Activated CD4-positive, alpha-beta T cell treated with anti-CD3 and anti-CD28 coated beads, Interleukin-2, Interleukin-6, amounts not matched to agents 100 ng/mL and 50 ng/mL, durations not matched to agents 16 hours and 8 hours (primary cell): ENCODE measurements at regions not wholly inside any gene's neighbourhood (a gene's known extent, or its start where the extent isn't known, plus 50 kb on each side); places are given as distances from the start of the nearest gene placed in this dataset.
A peak's percentile ranks its signal among the peaks of the same experiment; 100 is the strongest.

ENCODE experiments used
- DNase-seq: peaks from one replicate; pipeline ENCODE4 v3.0.0-alpha.2; 2020

DNA sequence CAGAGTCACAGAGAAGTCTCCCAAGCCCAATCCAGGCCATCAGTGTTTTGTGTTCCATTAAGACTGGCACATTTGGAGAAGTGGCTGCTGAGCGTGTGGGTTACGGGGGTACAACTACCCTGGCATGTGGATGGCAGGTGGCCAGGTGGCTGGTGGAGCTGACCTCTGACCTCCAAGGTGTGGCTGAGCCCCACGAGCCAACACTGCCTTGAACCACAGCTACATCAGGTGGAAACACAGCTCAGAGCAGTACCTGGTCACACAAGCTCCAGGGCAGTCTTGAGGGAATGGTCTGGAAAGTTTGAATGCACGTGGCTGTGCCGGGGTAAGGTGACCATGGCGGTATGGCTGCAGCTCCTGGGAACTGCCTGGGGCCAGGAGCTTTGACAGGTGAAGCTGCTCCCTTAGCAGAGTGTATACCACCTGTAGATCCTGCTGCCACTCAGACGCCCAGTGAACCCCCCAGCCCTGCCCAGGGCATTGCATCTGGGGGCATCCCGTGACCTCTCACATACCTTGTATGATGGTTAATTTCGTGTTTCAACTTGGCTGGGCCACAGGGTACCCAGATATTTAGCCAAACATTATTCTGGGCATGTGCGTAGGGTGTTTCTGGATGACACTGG lies 207.9 kb downstream of the GADD45G start:
- no peak for DNase-seq

DNA sequence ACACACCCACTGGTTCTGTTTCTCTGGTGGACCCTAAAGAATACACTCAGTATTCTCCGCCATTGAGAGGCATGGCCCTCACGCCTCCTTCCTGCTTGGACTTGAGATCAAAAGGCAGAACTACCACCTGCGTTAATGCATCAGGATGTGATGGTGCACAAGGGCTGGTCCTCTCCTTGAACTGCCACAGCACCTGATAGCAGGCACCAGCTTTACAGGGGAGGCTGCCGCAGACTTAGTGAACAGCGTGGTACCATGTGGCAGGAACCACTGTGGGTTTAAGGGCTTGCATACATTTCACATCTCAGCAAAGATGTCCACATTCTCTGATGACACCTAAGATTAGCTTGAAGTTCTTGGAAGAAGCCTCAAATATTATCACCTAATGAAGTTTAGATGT lies 208.7 kb downstream of the GADD45G start:
- no peak for DNase-seq

DNA sequence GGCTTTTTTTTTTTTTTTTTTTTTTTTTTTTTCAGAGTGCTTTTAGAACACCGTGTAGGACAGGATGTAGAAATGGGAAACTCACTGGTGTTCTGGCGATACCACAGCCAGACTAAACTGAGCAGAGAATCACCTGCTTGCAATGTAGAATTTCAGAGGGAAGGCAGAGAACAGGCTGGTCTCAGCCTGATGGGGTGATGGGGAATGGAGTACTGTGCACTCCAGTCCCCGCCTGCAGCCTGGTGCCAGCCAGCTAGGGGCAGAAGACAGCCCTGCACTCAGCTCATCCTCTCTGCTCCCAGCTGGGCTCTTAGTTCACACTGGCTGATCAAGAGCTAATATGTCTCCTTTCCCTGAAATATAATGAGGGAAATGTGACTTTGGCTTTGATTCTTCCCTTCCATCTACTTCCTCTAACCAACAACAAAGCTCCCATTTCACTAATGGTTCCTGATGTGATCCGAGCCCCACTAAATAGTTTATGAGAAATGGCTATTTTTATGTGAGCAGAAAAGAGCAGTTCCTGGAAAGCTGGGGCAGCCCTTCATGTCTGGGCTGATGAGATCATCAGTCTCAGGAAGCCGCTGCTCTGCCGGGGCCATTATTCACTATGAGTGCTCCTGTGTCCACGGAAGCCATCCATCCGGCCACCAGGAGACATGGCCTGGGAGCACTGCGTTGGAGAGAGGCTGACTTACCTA lies 209.7 kb downstream of the GADD45G start:
- DNase-seq = peak; percentile 6

DNA sequence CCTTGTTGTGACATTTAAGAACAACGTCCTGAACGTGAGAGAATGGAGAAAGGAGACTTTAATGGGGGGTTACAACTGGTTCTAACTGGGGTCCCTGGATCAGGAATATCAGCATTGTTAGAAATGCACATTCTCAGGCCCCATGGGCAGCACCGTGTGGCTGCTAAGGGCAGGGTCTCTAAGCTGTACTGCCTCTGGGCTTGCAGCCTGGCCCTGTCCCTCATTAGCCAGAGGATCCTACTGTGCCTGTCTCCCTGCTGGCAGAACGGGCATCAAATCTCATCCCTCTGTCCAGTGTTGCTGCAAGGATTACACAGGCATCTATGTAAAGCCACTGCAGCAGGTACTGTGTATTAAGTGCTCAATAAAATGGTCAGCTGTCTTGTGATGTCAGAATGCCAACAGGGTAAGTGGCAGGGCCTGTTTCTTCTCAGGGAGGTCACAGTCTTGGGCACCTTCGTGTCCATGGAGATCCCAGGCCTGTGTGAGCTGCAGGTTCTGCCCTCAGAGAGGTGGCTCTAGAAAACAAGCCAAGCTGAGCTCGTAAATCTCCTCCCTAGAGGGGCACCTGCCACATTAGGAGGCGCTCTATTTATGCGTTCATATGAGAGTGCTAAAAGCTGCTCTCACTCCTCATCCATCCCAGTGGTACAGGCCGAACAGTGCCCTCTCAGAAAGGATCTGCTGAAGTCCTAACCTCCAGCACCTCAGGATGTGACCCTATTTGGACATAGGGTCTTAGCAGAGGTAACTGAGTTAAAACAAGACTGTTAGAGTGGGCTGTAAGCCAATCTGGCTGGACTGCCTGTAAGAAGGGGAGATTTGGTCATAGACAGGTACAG lies 210.5 kb downstream of the GADD45G start:
- no peak for DNase-seq

DNA sequence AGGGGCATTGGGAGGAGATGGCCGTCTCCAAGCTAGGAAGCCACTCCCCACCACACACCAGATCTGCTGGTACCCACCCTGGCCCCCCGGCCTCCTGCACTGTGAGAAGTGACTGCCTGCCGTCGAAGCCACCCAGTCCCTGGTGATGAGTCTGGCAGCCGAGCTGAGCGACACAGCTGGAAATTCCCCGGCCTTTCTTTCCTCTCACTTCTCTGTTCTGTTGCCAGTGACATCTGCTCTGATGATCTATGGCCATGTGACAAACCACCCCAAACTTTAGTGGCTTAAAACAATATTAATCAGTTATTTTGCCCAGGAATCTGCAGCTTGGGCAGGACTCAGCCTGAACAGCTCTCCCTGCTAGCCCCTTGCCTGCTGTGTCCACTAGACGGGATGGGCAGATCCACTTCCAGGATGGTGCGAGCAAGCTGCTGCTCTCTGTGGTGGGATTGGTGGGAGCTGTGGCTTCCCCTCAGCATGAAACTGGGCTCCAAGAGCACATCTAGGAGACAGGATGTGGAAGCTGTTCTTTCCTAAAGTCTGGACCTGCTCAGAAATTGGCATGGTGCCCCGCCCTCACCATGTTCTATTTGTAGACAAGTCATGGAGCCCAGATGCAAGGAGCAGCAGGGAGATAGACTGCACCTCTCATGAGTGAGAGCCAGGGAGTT lies 211.2 kb downstream of the GADD45G start:
- DNase-seq = no peak

DNA sequence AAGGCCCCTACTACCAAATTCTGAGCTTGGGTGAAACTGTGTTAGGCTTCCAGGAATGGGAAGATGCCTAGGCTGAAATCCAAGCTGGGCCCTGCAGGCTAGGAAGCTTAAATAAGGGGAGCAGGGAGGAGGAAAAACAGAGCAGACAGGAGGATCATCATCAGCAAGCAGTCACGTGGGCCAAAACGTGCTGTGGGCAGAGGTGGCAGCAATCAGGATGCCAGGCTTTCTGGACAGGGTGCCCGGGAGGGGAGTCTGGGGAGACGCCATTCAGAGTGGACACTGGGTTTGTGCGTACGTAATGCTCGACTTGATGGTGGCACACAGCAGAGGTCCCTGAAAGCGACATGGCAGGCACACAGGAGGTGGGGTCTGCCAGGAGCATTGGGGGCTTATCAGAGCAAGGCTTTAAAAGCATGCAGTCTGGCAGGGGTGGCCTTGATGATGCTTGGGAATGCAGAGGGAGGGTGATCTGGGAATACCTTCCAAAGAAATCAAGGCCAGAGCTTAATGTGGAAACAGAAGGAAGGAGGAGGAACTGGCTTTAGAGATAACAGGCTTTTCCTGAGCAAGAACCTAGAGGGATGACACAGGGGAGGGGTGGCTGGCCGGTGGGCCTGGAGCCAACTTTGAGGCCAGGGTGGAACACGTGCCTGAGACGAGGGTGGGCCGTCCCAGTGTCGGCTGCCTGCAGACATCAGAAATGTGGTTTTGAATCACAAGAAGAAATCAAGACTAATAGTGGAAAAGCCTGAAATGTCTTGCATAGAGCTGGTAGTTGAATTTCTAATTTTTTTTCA lies 212.5 kb downstream of the GADD45G start:
- DNase-seq = no peak

DNA sequence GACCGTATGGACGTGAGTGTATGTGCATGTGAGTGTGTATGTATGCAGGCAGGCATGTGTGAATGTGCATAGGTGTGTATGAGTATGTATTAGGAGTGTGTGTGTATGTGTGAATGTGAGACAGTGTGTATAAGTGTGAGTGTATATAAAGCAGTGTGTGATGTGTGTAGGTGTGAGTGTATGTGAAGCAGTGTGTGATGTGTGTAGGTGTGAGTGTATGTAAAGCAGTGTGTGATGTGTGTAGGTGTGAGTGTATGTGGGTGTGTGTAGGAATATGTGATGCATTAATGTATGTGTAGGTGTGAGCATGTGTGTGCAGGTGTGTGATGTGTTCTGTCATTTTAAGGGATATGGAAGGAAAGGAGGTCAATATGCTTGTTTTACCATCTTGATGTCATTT lies 215.5 kb downstream of the GADD45G start:
- no peak for DNase-seq

DNA sequence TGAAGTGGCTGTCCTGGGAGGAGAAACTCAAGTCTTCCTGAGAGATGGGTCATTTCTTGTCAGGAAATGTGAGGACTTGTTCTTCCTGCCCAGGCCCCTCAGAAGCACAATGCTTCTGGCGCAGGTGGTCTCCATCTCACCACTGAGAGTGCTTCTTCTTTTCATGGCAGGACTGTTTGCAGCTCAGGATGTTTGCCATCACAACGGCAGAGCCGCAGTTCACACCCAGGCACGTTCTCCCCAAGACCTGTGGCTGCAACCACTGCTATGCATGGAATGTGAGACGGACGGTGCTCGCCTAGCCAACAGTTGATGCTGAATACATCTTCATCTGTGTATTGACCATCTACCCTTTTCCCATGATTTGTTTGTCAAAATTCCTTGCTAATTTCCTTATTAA lies 216.3 kb downstream of the GADD45G start:
- DNase-seq = no peak

DNA sequence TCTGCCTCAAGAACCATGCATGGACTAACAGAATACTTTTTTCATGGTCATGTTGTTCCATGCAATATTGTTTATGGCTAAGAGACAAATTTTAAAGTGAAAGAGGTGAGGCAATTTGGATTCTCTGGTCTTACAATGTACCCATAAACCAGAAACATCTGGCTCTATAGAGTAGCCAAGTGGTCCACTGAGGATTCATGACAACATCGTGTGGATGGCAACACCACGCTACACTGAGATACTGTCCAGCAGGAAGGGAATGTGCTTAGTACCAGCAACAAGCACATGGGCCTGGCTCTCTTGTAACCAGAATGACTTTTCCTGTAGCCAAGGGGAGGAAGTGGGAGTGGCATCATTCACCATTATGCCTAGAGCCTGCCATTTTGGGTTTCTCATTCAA lies 218.2 kb downstream of the GADD45G start:
- DNase-seq = no peak

DNA sequence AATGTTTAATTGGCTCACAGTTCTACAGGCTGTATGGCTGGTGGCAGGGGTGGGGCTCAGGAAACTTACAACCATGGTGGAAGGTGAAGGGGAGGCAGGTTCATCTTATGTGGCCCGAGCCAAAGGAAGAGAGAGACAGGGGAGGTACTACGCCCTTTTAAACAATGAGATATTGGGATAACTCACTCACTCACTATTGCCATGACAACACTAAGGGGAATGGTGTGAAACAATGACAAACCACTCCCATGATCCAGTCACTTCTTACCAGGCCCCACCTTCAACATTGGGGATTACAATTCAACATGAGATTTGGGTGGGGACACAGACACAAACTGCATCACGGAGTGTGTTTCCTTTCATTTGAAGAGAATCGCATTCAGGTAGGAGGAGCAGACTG lies 220.9 kb downstream of the GADD45G start:
- no peak for DNase-seq

DNA sequence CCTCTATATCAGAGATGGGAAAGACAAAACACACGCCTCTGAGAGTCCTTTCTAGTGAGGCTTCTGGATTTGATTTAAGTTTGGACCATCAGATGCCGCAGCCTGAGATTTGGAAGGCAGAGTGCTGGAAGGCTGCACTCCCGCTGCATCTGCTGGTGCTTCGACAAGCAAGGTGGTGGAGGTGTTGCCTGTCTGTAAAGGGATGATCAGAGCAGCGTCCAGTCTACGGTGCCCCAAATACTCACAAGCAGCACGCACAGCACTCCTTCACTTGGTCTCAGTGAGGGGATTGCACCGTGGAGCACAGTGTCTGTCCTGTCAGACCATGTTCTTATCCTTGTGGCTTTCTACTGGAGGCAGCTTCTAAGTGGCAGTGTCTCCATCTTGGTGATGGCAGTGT lies 221.4 kb downstream of the GADD45G start:
- no peak for DNase-seq

DNA sequence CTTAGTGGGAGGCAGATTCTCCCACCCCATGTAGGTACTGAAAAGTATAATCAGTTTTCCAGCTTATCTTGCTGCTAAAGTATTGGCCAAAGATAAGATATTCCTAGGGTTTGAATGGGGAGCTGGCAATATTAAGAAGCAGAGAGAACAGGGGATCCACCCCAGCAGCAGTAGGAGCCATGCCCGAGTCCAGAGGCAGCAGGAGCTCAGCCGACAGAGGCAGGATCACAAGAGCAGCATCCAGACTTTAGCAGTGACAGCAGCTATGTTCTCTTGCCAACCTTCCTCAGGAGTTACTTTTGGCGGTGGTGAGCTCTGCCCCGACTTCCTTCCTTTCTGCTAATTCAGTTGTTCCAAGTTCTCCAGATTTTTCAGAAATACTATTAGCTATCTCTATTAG lies 224.5 kb downstream of the GADD45G start:
- no peak for DNase-seq

DNA sequence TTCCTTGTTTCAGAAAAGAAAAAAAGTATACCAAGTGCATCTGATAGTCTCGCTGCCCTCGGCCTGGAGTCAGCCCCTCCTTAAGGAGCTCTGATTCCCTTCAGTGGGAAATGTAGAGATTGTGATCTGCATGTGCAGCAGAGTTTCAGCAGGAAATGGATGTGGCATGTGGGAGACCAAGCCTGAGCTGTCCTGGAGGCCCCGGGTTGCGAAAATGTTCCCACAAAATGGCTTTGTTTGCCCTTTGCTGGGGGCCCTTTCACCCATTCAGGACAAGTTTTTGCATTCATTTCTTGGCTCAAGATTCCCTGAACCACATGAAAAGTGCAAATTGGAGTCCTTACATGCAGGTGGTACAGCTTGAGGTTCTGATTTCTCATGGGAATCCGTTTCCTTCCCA lies 230.9 kb downstream of the GADD45G start:
- DNase-seq = no peak

DNA sequence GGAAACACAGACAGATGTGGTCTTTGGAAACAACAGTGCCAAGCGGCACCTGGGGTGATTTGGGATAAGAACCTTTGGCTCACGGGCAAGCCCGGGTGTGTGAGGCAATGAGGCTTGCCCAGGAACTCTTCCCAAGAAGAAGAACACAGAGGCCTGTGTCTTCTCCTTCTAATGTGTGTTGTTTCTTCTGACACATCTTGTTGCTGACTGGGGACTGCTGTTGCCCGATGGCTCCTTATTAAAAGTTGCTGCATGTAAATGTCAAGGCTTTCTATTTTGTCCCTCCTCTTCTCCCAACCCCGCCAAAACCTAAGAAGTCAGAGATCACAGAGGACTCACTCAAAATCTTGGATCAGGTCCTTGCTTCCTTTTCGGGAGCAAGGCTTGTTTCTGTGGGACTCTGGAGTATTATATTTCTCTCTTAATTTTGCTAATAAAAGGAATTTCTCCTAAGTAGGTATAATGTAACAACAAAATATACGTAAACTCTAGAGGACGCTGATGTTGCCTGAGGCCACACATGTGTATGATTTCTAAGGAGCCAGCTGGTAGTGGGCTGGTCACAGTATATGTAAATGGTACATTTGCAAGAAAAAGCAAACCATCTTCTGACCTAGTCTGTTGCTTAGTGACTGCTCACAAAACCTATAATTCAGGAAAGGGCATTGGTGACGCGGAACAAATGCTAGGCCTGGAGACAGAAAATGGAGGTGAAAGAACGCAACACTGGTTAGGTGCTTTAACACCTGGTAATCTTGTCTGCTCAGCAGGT lies 232.5 kb downstream of the GADD45G start:
- no peak for DNase-seq

DNA sequence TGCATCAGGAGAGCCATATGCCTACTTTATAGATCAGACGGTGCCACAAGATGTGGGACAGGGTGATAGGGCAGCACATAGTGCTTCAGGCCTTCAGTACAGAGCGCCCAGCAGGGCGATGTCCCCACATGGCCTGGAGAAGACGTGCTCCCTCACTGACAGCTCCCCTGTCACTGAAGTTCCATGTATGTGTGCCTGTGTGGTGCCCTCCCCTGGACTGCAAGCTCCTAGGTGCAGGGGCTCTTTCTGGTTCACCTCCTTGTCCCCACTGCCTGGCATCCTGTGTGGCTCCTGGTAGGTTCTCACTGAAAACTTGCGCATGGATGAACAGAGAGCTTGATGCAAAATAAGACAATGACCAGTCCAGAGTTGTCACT lies 233.1 kb downstream of the GADD45G start:
- DNase-seq = no peak

DNA sequence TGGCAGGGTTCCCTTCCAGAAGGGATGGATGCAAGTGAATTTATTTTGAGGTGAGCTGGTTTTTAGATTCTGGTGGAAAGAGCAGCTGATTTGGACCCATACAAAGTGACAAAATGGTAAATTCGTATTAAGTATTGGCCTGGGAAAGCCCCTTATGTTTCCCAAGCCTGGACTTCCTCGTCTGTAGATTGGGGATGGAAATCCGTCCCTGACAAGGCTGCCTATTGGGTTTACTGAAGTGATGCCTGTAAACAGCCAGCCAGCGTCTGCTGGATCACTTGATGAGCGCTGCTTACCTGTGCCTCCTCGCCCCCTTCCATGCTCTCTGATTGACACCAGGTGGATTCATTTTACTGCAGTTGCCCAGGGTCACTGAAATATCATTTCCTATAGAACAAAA lies 233.8 kb downstream of the GADD45G start:
- DNase-seq = no peak

DNA sequence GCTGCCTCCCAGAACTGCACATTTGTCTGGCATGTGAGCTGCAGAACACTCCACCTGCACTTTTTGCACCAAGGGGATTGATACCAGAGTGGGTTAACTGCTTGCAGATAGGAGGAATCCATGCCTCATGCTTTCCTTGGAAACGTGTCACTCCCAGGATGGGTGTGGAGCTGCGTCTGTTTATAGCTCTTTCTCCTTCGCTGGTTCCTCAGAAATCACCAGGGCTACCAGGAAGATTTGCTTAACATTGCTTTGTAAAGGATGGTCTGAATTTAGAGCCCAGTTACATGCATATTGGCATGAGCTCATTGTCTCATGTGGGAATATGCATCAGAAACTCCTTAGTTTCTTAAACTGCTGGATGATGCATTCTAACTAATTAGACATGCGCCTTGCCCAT lies 234.6 kb downstream of the GADD45G start:
- DNase-seq = no peak

DNA sequence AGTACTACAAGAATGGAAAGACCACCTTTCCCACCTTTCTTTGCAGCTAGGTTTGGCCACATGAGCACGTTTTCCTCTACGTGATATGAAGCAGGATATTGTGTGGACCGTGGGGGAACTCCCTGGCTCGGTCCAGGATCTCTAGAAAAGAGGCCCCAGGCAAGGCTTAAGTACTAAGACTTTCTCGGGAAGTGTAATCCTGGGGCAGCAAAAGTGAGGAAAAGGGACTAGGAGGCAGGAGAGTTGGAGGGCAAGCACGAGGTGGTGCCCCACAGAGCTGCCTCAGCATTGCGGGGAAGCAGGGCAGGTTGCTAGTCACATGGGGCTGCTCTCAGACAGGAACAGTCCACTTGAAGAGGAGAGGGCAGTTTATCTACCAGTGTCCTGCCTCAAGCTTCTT lies 235.1 kb downstream of the GADD45G start:
- no peak for DNase-seq

DNA sequence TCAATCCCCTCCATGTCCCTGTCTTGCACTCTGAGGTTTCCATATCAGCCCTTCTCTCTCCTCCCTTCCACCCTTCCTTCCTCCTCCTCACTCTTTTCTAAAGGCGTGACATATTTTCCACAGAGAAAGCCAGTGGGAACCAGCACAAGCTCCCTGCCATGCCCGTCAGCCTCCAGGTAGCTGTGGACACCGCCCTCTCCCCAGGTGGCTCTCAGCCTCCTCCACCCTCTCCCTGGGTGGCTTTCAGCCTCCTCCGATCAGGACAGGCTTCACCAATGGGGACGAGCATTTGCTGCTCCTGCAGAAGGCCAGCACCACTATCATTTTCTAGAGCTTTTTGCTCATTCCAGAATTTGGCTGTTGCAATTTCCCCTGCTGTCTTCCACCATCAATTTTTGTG lies 236.6 kb downstream of the GADD45G start:
- DNase-seq = no peak

DNA sequence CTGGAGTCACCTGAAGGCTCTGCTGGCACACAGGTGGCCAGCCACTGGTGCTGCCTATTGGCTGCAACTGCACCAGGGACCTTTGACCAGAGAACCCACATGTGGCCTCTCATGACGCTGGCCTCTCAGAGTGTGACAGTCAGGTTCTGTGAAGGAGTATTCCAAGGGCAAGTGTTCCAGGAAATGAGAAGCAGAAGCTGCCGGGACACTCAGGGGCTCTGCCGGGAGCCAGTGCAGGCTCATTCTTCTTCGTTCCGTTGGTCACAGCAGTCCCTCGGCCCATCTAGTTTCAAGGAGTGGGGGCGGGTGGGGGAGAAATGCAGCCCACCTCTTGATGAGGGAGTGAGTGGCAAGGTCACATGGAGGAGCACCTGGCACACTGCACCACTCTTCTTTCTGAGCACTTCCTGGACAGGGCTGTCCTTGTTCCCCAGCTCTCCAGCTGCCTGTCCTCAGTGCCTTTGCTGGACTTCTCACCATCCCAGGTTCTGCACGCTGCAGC lies 237.5 kb downstream of the GADD45G start:
- DNase-seq = no peak

DNA sequence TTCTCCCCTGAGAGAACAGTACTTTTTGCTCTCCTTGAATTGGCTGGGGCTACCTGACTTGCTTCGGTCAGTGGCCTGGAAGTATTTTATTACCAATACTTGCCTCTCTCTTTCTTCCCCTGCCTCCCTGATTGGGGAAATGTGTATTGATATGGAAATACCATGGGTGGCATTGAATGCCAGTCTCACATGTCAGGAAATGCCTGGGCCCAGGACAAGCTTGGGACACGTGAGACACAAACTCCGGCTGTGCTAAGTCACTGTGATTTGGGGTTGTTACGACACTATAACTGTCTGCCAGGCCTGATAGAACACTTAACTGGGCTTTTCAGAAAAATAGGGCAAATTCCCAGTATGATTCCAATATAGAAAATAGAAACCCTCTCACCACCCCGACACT lies 238.3 kb downstream of the GADD45G start:
- no peak for DNase-seq

DNA sequence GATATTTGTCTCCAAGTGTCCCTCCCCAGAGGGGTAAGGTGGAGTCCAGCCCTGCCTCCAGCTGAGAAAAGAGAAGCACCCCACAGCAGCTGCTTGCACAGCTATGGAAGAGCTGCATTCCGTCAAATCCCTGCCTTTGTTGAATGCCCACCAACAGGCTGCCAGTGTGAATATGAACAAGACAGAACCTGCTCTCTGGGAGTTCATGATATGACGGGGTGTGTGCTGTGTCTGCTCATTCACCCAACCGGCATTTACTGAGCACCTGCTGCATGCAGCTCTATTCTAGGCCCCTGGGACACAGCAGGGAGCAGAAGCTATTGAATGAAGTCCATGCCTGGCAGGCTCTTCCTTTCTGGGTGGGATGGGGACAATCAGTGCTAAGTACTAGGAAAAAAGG lies 238.8 kb downstream of the GADD45G start:
- DNase-seq = no peak
